ENCODE measurements at regions not wholly inside any gene's neighbourhood (a gene's known extent, or its start where the extent isn't known, plus 50 kb on each side); places are given as distances from the start of the nearest gene placed in this dataset.
A peak's percentile ranks its signal among the peaks of the same experiment; 100 is the strongest.

DNA sequence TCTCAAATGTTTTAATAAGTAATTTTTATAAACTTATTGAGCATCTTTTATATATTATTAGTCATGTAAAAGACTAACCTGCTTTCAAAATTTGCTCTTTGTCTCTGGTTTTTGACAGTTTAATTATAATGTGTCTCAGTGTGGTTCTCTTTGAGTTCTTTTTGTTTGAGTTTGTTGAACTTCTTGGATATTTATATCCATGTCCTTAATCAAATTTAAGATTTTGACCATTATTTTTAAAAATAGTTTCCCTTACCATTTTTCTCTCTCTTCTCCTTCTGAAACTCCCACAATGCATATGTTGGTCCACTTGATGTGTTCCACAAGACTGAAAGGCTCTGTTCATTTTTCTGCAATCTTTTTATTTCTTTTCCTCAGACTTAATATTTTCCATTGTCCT is 366.1 kb upstream of the GOLIM4 start:
- no peak for DNase-seq (ENCODE audit: low read depth in 2 of 2)

DNA sequence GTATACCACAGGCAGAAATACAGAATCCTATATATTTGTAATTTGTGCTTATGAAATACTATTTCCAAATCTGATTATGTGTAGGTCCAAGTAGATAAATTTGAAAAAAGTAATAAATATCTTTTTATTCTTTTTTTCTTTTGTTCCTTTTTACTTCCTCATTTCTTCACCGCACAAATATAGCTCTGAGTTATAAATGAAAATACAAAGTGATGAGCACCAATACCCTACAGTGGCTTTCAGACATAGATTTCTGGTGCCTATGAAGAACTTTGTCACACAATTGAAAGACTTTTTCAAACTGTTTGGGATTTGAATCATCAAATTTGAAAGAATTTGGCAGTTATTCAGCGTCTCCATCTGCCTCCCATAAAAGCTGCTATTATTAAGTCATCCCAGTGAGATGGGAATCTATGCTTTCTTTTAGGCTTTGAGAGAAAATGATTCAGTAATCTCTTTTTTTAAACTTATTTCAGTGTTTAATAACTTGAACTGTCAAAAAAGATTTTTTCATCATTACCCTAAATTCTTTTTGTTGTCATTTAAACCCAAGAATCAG is 363.6 kb upstream of the GOLIM4 start:
- peak; percentile 0 to 2 for DNase-seq (ENCODE audit: low read depth in 2 of 2)

DNA sequence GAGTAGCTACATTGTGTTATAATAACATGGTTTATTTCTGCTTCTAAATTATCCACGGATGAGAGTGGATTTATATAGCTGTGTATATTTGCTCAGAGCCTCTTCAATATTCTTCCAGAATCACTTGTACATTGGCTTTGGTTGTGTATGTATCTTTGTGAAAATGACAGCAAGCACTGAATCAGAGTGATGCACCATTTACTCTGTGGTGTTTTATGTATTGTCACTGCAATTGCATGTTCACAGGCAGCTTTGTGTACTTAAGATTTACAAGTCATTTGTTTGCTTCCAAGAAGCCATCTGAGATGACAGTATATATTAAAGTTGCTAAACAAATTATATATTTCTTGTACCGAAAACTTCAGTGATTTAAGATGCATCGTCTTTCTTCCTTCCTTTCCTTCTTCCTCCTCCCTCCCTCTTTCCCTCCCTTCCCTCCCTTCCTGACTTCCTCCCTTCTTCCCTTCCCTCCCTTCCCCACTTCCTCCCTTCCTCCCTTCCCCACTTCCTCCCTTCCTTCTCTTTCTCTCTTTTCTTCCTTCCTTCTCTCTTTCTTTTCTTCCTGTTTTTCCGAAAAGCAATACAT is 362.3 kb upstream of the GOLIM4 start:
- DNase-seq (ENCODE audit: low read depth in 2 of 2) = no peak

DNA sequence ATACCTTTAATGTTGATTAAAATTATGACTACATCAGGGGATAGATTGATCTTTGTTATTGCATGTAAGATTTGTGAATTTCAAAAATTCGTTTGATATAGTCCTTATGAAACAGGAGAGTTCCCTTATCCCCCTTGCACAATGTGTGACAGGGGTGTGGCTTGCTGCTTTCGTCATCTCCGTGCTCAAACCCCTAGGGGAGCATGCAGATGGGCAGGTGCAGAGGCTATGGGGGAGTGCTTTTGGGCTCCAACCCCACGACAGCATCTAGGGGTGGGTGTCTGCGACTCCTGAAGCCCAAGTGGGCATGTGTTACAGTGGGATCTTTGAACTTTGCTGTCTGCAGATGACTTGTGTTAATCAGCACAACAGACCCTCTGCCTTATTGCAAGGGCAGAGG is 360.1 kb upstream of the GOLIM4 start:
- no peak for DNase-seq (ENCODE audit: low read depth in 2 of 2)

- no peak for DNase-seq (ENCODE audit: low read depth in 2 of 2)
Observed at GRCh38 chr3:168453623-168454022, 357.9 kb upstream of the GOLIM4 start.

DNA sequence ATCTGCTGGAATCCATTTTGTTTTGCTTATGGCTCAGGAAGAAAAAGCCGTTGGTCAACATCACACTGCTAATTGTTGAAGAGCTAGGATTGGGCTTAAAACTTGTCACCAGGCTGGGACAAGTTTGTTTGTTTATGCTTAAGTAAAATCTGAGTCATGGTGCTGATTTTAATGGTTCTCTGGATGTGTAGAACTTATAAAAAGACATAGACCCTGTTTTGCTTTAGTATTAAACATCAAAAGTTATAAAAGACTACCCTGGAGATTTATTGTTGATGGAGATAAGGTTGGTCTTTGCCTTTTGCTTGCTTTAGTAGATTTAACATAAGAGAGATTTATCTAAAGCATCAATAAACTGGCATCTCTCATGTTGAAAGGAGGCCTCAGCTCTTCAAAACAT is 348.2 kb upstream of the GOLIM4 start:
- no peak for DNase-seq (ENCODE audit: low read depth in 2 of 2)

DNA sequence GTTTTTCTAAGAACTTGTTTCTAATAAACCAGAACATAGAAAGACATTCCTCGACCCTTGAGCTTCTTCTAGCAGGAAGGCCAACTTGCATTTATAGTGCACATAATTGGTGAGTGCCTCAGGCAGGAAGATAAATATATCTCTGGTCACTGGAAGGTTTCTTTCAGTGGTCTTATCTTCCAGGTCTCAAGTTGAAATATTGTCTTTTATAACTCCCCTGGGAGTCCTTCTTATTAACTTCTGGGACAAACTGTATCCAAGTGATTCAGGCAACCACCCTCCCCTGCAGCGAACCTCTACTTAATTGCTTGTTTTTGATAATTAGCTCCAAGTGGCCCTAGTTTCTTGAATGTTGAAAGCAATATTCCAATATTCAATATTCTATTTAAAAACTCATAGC is 346.8 kb upstream of the GOLIM4 start:
- no peak for DNase-seq (ENCODE audit: low read depth in 2 of 2)

DNA sequence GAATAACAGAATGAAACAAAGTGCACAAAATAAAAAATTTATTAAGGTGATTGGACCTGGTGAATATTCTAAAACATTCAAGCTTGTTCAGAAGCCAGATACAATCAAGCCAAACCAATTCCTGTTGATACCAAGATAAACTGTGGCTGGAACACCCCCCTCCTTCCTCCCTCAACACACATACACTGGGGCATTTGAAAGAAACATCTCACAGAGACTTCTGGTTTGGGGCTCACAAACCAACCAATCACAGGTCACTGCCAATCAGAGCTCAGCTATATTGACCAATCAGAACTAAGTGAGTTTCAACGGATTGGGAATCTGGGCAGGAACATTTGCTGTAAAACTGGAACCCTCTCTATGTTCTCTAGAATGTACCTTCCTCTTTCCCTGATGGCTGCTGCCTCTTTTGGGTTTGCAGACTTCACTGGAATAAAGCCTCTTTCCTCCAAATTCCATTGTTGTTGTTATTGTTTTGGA is 340.6 kb upstream of the GOLIM4 start:
- no peak for DNase-seq (ENCODE audit: low read depth in 2 of 2)

DNA sequence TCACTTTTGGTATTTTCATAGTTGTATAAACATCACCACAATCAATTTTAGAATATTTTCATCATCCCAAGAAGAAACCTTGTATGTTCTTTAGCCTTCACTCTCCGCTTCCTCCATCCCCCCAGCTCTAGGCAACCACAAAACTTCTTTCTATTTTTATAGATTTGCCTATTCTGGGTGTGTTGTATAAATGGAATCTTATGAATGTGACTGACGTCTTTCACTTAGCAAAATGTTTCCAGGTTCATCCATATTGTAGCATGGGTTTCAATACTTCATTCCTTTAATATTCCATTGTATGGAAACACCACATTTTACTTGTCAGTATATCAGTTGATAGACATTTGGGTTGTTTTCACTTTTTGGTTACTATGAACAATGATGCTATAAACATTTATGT is 335.8 kb upstream of the GOLIM4 start:
- no peak for DNase-seq (ENCODE audit: low read depth in 2 of 2)

GRCh38 chr3:168427835-168428475 is 332.2 kb upstream of the GOLIM4 start:
- no peak for DNase-seq (ENCODE audit: low read depth in 2 of 2)

DNA sequence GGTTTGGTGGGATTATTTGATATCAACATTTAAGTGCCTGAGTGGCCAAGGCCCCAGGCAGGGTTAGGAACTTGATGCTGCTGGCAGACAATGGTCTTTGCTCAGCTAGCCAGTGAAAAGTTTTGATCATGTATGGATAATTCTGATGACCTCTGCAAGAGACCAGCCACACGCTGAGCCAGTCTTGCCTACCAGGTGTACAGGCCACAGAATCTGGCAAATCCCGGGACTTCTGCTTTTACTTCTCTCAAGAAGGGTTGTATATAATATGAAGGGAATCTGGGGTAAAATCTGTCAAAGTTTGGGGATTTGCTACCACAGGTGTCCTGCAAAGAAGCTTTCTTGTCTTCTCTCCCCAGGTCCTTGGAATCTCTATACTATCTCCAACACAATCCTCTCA is 331.4 kb upstream of the GOLIM4 start:
- no peak for DNase-seq (ENCODE audit: low read depth in 2 of 2)

DNA sequence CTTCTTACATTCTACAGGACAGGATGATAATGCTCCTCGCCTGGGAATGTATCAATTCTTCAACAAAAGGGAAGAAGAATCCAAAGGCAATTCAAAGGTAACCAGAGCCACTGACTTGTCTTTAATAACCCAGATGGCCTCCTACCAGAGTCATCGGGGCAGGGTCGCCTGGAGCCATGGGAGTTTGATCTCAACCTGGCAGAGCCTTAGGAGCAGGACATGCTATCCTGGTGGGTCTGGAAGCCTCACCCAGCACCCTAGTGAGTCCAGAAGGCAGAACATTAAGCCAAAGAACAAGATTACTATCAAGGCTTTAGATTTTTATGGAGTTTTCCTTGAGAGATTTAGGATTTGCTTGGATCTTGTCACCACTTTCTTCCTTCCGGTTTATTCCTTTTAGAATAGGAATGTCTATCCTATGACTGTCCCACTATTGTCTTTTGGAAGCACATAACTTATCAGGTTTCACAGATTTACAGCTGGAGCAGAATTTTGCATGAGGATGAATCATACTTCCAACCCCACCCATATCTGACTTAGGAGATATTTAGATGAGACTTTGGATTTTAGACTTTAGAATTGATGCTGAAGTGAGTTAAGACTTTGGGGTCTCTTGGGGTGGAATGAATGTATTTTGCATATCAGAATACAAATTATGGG is 330.3 kb upstream of the GOLIM4 start:
- DNase-seq (ENCODE audit: low read depth in 2 of 2) = no peak

DNA sequence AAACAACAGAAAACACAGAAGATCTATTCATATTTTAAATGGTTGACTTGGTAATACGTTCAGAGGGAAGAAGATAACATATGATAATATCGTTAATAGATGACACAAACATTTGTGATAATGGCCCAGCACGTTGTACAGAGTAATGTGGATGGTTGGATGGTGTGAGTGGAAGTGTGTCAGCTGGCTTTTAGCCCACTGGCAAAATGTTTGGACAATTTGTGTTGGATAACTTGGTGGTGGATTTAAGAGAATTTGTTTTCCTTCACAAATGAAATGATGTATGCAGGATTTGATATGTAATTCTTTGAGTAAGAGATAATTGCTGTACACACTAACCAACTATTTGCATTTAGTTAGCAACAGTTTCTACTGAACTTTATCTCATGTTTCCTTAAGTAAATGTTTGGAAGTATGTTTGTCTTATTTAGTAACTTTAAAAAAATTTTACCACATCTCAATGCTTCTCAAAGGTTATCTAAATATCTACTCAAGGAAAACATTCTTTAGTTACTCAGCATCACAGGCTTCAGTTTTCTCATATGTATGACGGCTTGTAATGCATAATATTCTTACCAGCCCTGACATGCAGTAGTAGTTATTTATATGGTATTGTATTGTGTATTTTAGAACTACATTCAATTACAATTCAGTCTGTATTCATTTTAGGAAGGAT is 328.5 kb upstream of the GOLIM4 start:
- no peak for DNase-seq (ENCODE audit: low read depth in 2 of 2)

GRCh38 chr3:168422843-168423242 is 327.1 kb upstream of the GOLIM4 start:
- DNase-seq (ENCODE audit: low read depth in 2 of 2) = no peak

GRCh38 chr3:168419091-168419490 is 323.4 kb upstream of the GOLIM4 start:
- no peak for DNase-seq (ENCODE audit: low read depth in 2 of 2)

DNA sequence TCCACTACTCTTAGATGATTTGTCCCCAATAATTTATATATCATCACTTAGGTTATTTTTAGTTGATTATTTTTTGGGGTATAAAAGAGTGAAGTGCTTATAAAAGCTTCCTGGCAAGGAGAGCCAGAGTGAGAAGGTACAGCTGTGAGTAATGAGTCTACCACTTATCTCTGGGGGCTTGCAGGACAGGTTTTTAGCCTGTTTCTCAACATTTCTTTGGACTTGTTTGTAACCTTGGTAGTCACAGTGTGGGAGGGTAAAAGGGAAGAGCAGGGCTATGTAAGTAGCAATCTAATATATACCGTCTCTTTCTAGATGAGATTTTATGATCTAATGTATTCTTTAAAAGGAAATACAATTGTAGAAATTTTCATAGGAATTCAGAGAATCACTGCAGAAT is 321.3 kb upstream of the GOLIM4 start:
- DNase-seq (ENCODE audit: low read depth in 2 of 2) = no peak

DNA sequence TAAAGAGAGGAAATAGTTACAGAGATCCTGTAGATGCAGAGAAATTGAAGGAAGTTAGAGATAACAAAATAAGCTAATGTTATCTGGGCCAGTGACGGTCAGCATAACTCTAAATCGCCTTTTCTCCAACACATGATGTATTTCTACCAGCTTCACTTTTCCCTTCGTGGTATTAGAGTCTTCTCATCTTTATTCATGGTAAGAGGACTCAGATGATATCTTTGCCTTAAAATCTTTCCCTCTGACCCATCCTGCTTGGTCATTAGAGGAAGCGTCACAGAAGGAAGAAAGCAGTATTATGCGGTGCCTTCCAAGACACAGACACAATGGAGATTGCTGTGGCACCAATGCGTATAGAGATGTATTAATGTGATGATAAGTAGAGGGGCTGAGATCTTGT is 320.7 kb upstream of the GOLIM4 start:
- DNase-seq (ENCODE audit: low read depth in 2 of 2) = no peak

DNA sequence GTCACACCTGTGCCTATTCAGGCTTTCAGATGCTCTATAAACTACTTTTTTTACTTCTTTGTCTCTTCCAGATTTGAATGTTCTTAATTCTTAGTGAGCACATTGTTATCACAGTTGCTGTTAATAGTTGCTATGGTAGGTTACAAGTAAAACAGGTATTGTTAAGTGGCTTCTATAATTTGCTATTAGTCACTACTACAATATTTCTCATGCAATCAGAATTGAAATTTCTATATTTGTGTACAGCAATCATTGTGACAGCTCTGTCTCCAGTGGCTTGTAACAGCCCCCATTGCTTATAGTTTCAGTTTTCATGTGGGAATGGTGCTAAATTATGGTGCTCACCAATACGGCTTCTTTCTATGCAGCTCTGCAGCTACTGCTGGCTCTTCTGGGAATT is 318.4 kb upstream of the GOLIM4 start:
- DNase-seq (ENCODE audit: low read depth in 2 of 2) = no peak

GRCh38 chr3:168407381-168407780 is 311.7 kb upstream of the GOLIM4 start:
- DNase-seq (ENCODE audit: low read depth in 2 of 2) = no peak

DNA sequence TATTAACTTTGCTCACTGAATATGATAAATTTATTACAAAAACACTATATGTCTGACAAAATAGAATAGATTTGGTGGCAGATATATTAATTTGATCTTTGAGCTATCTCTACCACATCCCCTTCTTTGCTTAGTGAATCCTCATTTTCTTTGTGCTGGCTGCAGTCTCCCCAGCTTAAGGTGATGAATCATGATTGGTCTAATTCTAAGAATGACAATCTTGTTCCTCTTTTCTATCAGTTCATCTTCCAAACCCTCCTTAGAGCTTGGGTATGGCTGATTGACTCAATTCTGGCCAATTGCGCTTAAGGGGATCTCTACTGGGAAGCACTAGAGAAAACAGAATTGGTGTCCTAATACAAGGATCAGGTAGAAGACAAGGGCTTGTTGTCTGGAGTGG is 309.6 kb upstream of the GOLIM4 start:
- no peak for DNase-seq (ENCODE audit: low read depth in 2 of 2)

GRCh38 chr3:168398371-168399025 is 302.8 kb upstream of the GOLIM4 start:
- no peak for DNase-seq (ENCODE audit: low read depth in 2 of 2)

- no peak for DNase-seq (ENCODE audit: low read depth in 2 of 2)
Observed at GRCh38 chr3:168396861-168397260, 301.1 kb upstream of the GOLIM4 start.

All from fibroblast of skin of left biceps (primary cell).